ENCODE measurements at regions not wholly inside any gene's neighbourhood (a gene's known extent, or its start where the extent isn't known, plus 50 kb on each side); places are given as distances from the start of the nearest gene placed in this dataset.

DNA sequence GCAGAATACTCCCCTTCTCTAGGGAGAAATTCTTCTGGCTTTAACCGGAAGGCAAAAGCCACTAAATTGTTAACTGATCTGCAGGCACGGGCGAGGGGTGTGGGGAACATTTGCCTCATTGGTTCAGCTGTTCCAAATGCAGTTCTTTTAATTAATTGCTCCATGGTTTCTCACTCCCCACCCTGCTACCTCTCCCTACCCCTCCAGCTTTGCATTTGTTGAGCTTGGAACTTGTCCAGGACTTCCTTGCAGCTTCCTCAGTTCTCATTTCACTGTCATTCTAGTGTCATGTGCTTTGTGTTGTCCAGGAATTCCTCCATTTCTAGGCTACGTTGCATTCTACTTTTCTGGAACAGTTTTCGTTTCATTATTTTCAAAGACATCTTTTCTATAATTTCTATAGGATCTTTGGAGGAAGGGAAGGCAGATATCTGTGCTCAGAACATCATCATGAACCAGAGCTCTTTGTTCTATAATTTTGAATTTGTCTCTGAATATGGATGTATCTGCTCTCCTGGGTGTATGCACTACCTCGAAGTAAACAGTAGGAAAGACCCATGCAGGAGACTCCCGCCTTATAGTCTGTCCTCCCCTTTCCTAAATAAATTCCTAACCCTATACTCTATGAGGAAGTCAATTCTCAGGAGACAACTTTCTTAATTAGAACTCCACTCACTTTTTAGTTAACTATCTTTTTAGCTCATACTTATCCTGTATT, 132.4 kb upstream of the LMO4 start:
- DNase-seq = no peak

DNA sequence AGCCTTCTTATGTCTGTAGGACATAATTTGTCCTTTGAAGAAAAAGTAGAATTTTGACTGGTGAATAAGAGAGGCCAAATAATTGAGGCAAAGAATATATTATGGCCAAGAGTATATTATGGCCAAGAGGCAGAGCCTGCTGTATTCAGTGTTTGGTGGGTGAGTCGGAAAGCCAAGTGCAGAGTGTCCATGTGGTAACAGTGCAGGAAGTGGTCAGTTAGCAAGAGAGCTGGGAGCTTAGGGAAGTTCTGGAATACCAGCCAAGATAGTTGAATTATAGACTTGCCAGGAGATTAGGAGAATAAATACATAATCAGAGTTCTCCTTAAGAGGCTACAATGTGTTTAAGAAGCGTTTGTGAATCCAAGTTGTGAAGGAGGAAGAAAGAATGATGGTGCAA, 131.5 kb upstream of the LMO4 start:
- peak; percentile 52 for DNase-seq

DNA sequence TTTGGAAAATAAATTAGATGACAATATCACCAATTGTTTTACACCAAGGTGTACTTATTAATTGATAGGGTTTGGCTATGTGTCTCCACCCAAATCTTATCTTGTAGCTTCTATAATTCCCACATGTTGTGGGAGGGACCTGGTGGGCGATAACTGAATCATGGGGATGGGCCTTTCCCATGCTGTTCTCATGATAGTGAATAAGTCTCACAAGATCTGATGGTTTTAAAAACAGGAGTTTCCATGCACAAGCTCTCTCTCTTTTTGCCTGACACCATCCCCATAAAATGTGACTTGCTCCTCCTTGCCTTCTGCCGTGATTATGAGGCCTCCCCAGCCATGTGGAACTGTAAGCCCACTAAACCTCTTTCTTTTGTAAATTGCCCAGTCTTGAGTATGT, 131.0 kb upstream of the LMO4 start:
- no peak for DNase-seq

DNA sequence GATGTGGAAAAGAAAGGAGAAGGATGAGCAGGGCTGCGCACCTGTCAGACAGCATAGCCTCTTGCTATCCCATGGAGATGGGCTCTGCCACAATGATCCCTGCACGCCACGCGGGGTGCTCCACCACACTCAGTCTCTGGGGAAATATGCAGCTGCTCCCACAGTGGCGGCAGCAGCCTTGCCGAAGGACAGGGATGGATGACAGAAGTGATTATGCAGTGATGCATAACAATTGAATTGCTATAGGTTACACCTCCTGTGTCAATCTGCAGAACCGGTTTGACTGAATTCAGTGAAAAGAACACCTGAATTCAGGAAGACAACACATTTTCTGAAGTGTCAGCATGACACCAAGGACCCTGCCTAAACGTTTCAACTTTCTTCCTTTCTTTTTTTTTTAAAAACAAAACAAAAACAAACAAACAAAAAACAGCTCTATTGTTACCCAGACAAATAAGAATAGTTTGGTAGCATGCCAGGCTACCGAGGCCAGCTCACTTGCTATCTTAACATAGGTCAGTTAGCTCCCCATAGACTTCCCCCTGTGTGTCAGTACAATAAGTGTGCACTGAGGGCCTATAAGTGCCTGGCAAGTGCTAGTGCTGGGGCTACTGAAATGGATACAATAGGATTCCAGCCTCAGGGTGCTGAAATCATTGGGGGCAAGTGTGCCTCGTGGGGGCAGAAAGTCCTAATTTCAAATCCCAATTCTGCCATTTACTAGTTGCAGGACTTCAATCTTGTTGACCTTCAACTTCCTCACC, 127.6 kb upstream of the LMO4 start:
- DNase-seq = no peak

DNA sequence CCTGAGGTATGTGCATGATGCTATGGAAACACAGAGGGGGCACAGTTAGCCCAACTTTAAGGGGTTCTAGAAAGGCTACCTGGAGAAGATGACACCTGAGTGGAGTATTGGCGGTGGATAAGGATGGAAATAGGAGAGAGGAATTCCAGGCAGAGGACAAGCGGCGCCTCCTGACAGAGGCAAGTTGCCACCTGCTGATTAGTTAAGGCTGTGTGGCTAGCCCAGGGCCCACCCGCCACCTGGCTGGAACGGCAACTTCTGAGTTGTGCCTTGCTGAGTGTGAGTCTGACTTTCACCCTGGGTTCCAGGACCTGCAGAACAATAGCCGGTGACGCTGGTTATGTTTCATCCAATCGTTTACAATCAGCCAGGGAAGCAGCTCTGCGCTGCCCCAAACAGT, 126.9 kb upstream of the LMO4 start:
- no peak for DNase-seq

DNA sequence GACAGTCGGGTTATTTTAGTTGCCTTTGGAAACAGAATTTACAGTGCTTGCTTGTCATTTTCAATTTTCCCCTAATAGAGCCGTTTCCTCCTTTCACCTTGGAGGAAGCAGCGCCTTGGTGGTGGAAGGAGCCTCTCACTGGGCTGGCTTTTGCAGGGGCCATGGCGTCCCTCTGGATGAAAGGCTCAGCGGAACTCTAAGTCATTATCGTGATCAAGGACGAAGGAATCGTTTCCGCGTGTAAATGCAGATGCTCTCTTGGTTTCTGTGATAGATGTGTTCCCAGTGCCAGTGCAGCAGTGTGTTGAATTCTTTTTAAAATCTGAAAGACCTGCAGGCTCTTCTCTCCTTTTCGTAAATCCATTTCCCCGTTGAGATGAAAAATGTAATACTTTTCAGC, 126.2 kb upstream of the LMO4 start:
- no peak for DNase-seq

DNA sequence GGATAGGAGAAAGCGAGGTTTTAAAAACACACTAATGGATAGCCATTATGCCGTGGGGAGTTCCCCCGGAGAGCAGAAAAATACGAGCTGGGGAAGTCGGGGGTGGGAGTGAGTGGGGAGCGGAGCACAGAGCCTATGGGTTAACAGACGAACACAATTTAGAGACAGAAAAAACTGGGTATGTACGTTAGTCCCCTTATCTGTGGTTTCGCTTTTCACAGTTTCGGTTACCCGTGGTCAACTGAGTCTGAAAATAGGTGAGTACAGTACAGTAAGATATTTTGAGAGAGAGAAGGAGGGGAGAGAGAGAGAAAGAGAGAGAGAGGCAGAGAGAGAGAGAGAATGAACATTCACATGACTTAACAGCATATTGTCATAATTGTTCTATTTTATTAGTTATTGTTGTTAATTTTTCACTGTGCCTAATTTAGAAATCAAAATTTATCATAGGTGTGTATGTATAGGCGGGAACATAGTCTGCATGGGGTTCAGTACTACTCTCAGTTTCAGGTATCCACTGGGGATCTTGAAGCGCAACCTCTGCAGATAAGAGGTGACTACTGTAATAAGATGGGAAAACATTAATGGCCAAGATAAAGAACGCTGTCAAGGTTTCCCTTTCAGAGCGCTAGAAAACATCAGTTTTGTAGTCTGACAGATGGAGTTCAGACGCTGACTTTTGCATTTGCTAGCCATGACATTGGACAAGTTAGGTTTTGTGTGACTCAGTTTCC, 125.6 kb upstream of the LMO4 start:
- DNase-seq = no peak

DNA sequence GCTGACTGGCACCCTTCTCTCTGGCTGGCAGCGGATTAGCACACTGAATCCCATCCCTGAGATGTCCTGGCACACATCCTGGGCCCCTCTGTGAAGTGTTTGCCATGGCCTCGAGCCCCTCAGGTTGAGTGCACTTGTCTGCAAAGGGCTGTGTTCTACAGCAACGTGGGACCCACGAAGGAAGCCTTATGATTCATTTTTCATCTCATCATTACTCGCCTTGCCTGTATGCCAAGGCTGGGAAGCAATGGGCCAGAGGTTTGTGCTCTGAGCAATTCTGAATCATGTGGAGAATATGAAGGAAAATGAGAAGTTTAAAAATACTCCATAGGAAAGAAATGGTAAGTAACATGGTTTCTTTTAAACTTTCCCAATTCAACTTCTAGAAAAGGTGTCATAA, 124.8 kb upstream of the LMO4 start:
- DNase-seq = peak; percentile 57

DNA sequence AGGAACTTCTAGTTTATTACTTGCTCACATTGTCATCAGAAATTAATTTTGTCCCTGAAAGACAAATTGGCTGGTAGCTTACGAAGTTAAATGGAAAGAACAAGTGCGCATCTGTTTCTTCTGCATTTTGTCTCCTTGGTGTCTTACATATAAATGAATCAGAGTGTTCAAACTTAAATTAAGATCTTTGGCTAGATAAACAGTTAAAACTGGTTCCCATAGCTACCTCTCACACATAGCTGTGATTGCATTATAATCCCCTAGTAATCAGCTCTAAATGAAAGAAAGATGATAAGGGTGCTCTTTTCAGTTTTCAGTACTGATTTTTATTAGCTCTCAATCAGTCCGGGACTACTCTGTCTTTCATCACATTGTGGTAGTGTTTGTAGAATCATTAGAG, 124.2 kb upstream of the LMO4 start:
- no peak for DNase-seq

DNA sequence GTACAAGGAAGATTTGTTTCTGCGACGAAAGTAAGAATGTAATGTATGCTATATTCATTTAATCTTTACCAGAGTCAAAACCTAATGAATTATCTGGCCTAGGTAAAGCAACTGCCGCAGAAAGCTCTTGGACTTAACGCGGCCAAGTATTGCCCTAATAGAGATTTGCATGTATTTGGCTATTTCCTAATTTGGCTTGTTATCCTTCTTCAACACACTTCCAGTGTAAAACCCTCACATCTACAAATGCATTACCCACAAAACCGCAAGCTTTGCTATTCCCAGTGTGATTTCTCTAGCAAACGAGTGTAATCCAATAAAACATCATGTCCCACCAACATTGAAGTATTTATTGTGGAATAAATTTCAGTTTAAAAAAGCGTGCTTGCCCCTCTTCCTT, 123.8 kb upstream of the LMO4 start:
- no peak for DNase-seq

DNA sequence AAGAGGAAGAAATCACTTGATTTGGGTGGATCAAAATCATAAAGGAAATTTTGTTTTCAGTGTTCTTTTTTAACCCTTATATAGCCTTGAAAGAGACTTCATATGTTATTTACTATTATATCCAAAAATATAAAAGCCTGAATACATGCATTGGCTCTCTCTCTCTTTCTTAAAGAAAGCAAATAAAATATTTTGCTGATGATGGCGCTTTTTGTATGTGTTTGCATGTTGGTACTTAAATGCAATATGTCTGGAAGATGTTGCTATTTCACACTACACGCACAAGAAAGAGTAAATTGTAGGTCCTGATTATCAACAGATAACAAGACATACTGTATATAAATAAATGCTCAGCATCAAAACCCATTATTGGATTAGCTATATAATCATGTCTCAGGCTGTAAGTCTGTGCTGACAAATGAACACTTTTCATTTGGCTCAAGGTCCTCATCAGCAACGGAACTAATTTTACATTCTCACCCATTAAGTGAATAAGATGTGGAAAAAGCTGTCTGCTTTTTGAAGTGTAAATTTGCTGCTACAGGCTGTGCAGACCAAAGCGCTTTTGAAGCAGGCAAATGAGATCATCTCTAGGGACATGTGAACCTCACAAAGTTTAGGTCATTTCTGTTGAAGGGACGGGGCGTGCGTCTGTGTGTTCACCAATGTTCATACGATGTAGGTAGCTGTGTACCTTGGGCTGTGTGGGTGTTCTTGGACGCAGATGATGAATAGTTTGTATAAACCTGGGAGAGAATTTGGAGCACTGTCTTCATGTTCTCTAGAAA, 122.4 kb upstream of the LMO4 start:
- DNase-seq = no peak

DNA sequence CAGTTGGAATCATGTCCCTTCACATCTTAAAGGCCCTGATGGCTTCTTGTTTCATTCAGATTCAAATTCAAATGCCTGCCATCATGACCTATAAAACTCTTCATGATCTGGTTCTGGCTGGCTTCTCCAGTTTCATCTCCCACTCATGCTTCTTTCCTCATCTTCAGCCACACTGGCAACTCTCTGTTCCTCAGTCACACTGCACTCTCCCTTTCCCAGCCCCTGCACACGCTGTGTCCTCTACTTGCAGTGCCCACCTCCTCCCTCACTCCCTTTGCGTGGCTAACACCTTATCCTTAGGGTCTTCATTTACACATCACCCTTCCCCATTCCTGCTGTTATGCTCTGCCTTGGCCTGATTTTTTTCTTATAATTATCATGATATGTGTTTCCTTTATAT, 120.6 kb upstream of the LMO4 start:
- DNase-seq = no peak

DNA sequence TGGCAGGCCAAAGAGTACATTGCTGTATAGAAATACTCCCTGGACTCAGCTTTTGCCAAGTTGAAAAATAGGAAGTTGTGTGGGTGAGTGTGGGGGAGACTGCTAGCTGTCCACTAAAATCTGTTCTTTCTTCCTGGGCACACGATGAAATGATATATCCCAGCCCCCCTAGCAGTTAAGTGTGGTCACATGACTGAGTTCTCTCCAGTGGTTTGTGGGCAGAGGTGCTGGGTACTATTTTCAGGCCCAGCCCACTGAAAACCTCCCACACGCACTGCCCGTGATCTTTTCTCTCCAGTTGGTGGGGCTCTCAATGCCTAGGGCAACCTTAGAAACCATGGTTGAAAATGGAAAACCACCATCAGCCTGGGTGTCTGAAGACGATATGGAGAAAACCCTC, 119.7 kb upstream of the LMO4 start:
- no peak for DNase-seq

DNA sequence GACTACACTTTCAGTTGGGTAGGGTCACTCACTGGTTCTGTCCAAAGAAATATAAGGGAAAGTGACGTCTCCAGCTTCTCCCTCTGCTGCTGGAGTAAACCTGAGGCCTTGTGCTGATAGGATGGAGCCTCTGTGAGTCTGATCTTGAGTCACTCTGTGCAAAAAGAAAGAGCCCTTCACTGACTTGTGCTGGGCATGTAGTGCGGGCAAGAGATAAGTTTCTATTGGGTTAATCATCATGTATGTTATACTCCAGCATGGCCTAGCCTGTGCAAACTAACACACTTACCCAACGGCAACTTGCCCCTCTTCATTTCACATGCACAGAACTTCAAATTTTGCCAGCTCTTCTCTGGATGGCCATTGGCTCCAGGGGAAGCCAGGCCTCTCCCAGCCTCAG, 118.5 kb upstream of the LMO4 start:
- no peak for DNase-seq

DNA sequence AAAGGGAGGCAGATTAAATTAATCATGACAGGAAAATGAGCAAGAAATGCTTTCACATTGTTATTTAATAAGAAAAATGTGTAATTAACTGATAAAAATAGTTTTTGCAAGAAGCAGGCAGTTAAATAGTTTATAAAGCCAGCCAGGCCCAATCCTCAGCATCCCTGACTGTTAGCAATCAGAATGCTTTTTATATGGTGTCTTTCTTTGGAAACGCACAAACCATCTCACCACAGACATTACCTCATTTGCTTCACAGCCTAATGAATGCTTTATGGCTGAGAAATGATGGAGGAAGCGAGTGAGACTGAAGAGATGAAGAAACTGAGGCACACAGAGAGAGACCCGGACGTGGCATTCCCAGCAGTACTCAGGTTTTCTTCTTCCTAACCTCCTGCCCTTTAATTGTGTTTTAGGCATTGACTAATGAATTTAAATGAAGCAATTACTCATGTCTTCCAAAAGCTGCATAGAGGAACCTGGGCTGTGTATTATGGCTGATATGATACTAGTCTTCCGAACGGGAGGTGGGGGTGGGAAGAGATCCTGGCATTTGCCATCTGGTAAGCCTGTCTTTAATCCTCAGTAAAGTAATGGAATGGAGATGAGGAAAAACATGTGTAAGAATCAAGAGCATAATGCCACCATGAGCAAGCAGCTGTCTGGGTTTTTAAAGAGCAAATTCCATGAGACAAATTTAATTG, 116.1 kb upstream of the LMO4 start:
- DNase-seq = no peak

DNA sequence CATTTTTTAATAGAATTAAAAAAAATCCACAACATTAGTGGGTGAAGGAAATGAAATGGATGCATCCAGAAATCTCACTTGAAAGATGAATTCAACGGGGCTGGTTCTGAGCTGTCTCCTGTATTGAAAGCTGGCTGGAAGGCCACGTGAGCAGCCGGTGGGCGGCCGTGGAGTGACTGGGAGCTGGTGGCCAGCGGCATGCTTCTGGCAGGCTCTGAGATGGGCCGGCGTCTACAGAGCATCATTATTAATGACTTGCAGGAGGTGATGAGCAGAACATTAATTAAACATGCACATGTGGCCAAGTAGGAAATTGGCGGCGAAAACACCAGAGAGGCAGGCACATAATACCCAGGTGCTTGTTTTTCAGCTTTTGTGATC, 115.6 kb upstream of the LMO4 start:
- no peak for DNase-seq

DNA sequence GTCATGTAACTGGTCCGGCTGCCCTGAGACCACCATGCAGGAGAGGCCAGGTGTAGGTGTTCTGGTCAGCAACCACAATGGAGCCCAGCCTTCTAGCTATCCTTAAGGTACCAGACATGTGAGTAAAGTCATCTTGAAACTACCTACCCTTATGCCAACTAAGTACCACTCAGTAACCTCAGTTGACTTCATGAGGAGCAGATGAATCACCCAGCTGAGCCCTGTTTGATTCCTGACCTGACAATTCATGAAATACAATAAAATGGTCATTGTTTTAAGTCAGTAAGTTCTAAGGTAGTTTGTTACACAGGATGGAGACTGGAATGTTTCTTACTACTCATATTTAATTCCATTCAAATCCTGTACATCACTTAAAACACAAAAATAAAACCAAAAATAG, 113.1 kb upstream of the LMO4 start:
- DNase-seq = no peak

DNA sequence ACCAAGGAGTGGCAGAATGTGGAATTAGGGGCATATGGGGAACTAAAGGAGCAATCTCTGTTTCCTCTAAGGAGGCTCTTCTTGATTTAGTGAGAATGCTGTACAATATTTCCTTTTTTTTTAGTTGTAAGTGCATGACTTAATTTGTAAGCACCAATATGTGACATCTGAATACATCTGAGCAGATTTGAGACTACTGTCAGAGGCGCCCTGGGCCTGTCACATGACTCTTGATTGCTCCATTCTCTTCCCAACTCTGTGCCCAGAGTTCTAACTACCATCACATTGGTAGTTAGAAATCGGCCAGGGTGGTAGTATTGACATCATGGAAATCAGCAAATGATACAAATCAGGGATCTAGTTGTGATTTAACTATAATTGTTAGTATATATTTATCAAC, 110.1 kb upstream of the LMO4 start:
- DNase-seq = no peak

DNA sequence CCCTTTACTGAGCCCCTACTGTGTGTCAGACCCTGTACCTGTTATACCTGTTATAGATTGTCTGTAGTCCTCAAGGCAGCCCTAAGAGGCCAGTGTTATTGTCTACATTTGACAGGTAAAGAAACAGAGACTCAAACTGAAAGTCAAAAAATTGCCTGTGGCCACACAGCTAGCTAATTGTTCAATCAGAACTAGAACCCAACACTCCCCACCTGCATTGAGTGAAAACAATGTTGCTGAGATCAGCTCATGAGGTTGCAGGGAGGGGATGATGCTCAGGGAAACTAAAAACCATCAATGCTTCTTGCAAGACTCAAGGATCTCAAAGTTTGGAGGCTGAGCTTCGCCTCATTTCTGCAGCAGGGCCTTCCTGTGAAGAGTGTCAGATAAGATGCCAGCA, 109.5 kb upstream of the LMO4 start:
- no peak for DNase-seq

DNA sequence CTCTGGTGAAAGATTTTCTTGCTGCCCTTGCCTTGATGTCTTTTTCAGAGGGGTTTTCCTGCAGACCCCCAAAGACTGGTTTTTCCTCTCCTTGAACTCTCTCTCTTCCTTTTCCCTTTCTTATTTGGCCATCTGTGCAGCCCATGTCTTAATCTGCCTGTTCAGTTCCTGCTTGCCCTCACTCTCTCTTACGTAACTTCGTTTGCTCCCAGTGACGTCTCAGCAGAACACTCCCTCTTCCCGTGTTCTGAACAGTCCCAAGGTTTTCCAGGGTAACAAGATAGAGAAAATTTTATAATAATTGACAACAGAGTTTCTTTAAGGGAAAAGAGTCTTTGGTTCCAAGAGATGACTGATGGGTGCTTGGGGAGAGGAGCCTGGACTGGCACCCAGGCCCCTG, 109.1 kb upstream of the LMO4 start:
- no peak for DNase-seq

DNA sequence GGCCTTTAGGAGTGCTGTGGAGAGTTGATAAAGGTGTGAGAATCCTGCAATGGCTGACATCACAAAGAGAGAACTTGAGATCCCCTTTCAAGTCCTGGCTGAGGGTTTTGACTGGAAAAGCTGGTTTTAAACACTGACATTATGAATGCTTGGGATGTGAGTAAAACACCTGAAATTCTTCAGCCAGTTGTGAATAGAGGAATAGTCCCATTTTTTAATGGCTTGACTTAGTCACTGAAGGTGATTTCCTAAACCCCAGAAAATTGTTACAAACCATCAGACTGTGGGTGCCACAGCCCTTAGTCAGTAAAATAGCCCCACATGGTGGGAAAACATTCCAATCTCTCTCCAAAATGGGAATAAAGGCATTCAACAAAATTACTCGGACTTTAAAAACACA, 107.7 kb upstream of the LMO4 start:
- DNase-seq = peak; percentile 39

DNA sequence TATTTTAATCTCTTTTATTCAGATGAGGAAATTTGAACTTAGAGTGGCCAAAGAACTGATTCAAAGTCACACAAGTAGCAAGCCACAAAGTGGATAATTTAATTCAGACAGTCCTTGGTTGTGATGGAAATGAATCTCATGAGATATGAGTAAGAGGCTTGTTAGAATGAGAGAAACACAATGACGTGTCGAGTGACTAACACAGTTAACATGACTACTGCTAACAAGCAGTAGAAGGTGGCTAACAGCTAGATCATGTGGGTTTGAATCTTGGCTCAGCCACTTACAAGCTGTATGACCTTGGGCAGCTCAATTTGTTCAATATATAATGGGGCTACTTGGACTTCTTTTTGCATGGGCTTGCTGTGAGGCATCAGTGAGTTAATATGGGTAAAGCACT, 104.5 kb upstream of the LMO4 start:
- DNase-seq = peak; percentile 96

DNA sequence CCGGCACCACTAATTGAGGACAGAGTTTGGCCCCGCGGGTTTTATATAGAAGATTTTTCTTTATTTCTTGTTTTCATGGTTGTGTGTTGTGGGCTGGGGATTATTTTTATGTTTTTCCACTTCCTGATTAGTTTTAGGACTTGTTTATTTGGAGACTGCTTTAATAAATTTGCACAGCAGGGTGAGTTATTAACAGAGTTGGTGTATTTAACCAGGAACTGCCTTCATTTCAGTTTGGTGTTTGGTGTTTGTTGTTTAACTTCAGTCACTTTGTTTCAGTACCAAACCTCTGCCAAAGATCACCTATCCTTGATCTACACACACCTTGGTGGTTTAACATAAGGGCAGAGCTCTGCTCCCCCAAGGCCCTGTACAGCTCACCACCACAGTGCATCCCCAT, 103.5 kb upstream of the LMO4 start:
- DNase-seq = no peak

Data from EL (cell line).